ENCODE measurements at regions not wholly inside any gene's neighbourhood (a gene's known extent, or its start where the extent isn't known, plus 50 kb on each side); places are given as distances from the start of the nearest gene placed in this dataset.
"Not testable (repeated sequence)": the region's sequence is repeated elsewhere in the genome, so short reads cannot be mapped to it uniquely, and the experiment has no call there.

- TF ChIP-seq, protein P1, sequence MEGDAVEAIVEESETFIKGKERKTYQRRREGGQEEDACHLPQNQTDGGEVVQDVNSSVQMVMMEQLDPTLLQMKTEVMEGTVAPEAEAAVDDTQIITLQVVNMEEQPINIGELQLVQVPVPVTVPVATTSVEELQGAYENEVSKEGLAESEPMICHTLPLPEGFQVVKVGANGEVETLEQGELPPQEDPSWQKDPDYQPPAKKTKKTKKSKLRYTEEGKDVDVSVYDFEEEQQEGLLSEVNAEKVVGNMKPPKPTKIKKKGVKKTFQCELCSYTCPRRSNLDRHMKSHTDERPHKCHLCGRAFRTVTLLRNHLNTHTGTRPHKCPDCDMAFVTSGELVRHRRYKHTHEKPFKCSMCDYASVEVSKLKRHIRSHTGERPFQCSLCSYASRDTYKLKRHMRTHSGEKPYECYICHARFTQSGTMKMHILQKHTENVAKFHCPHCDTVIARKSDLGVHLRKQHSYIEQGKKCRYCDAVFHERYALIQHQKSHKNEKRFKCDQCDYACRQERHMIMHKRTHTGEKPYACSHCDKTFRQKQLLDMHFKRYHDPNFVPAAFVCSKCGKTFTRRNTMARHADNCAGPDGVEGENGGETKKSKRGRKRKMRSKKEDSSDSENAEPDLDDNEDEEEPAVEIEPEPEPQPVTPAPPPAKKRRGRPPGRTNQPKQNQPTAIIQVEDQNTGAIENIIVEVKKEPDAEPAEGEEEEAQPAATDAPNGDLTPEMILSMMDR (IDR thresholded peaks at IDR 0.05; ENCODE audit: control insufficient read depth, extremely low read depth, insufficient read depth) = no peak
- H3K4me3 ChIP-seq (ENCODE audit: low read depth, low read length) = no peak overlapping the region
- no peak for DNase-seq (ENCODE audit: low read depth)
Observed at GRCh38 chr6:27002447-27002846, 245.1 kb upstream of the PRSS16 start.

DNA sequence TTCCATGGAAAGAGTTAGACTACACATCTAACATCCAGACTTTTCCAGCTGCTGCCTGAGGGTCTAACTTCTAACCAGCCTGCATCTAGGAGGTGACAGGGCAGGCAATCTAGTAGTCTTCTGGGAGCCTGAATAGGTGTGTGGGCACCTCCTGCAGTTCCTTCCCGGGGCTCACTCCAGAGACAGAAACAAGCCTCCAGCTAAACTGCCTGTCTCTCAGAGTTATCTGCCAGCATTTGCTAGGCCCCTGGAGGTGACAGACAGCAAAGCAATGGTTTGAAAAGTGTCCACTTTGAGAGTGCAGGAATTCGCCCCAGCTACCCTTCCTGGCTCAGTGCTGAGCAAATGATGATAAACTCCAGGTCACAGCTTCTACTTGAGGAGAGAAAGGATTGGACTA lies 240.5 kb upstream of the PRSS16 start:
- no peak for DNase-seq (ENCODE audit: low read depth)
- no peak overlapping the region for H3K4me3 ChIP-seq (ENCODE audit: low read depth, low read length)
- TF ChIP-seq, protein P1 (IDR thresholded peaks at IDR 0.05; ENCODE audit: control insufficient read depth, extremely low read depth, insufficient read depth) = no peak

- not testable (repeated sequence) for DNase-seq (ENCODE audit: low read depth); H3K4me3 ChIP-seq (ENCODE audit: low read depth, low read length)
Observed at GRCh38 chr6:27008613-27009012, 238.9 kb upstream of the PRSS16 start.

DNA sequence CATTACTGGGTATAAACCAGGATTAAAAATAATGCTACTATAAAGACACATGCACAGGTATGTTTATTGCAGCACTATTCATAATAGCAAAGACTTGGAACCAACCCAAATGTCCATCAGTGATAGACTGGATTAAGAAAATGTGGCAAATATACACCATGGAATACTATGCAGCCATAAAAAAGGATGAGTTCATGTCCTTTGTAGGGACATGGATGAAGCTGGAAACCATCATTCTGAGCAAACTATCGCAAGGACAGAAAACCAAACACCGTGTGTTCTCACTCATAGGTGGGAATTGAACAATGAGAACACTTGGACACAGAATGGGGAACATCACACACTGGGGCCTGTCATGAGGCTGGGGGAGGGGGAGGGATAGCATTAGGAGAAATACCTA lies 233.4 kb upstream of the PRSS16 start:
- DNase-seq (ENCODE audit: low read depth); H3K4me3 ChIP-seq (ENCODE audit: low read depth, low read length): not testable (repeated sequence)

GRCh38 chr6:27016689-27017088 lies 230.8 kb upstream of the PRSS16 start:
- TF ChIP-seq, protein P1 (IDR thresholded peaks at IDR 0.05; ENCODE audit: control insufficient read depth, extremely low read depth, insufficient read depth) = no peak
- no peak for DNase-seq (ENCODE audit: low read depth)
- no peak overlapping the region for H3K4me3 ChIP-seq (ENCODE audit: low read depth, low read length)

DNA sequence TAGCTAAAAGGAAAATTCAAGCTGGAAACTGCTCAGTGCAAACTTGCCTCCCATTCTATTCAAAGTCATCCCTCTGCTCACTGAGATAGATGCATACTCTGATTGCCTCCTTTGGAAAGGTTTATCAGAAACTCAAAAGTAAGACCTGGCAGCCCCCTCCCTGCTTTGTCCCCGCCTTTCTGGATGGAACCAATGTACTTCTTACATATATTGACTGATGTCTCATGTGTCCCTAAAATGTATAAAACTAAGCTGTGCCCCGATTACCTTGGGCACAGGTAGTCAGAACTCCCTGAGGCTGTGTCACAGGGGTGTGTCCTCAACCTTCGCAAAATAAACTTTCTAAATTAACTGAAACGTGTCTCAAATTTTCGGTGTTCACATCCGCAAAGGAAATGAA lies 229.1 kb upstream of the PRSS16 start:
- DNase-seq (ENCODE audit: low read depth) = not testable (repeated sequence)
- H3K4me3 ChIP-seq (ENCODE audit: low read depth, low read length) = peak overlapping the region; percentile 74

DNA sequence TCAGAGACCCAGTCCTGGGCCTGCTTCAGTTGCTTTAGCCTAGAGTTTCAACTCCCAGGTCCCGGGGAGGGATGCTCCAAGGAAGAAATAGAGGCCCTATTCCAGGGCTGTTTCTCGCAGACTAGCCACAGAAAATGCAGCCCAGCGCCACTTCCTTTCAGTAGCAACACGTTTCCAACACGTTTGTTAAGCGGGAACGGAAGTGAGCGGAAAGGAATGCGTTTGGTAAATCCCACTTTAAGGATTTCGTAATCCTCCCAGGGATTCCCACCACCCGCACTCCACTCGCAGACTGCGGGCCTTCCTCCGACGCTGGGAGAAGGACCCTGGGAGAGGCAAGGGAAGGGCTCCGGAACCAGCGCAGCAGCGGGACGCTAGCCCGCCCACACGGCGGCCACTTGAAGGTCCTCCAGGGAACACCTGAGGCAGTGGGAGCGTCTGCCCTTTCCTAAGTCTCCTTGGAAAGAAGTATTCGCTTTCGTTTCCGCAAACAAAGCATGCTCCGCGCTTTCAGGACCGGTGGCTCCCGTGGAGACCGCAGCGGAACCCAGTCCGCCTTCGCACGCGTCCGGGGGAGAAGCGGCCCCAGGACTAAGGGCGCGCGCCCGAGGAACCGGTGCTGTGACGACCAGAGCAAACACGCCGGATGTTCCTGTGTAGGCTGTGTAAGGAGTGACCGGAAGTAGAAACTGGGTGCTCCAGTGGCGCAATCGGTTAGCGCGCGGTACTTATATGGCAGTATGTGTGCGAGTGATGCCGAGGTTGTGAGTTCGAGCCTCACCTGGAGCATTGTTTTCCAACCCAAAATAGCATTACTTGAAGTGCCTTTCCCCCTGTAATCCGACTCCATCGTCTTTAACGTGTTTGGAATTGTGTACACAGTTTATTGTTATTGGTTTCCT lies 227.6 kb upstream of the PRSS16 start:
- peak overlapping the region; percentile 74 for H3K4me3 ChIP-seq (ENCODE audit: low read depth, low read length)
- TF ChIP-seq, protein P1 (IDR thresholded peaks at IDR 0.05; ENCODE audit: control insufficient read depth, extremely low read depth, insufficient read depth) = no peak
- peak; percentile 91 for DNase-seq (ENCODE audit: low read depth)

GRCh38 chr6:27020553-27020880 lies 227.0 kb upstream of the PRSS16 start:
- DNase-seq (ENCODE audit: low read depth) = no peak
- peak overlapping the region; percentile 74 for H3K4me3 ChIP-seq (ENCODE audit: low read depth, low read length)
- TF ChIP-seq, protein P1 (IDR thresholded peaks at IDR 0.05; ENCODE audit: control insufficient read depth, extremely low read depth, insufficient read depth) = no peak
